Lung (tissue), 11 donors: ENCODE measurements at regions not wholly inside any gene's neighbourhood (a gene's known extent, or its start where the extent isn't known, plus 50 kb on each side); places are given as distances from the start of the nearest gene placed in this dataset.

ENCODE experiments used
- ATAC-seq: fragments of 200-7000 bp; cut with Tn5 transposase; one replicate; pipeline ENCODE4 v1.9.1; 2020; ENCODE audit warnings: moderate number of reproducible peaks; ENCODE audit not compliant: insufficient read depth, low FRiP score
- DNase-seq, 3 donors: peaks; one replicate each; pipeline ENCODE4 v3.0.0-alpha.2; 2013 to 2017
- H3K27ac ChIP-seq, 2 donors: one replicate each; pipeline ENCODE4 v1.5.1; 2013; ENCODE audit warnings: mild to moderate bottlenecking in 2 of 2, moderate library complexity in 2 of 2, control low read depth in 1 of 2, inconsistent platforms in 1 of 2, low read depth in 1 of 2, low read length in 1 of 2
- H3K27me3 ChIP-seq, 3 donors: one replicate each; pipeline ENCODE4 v1.5.1; 2013; ENCODE audit warnings: low read length in 2 of 3; ENCODE audit not compliant: control insufficient read depth in 3 of 3, insufficient read depth in 3 of 3
- H3K36me3 ChIP-seq, 4 donors: one replicate each; pipeline ENCODE4 v1.5.1; 2013; ENCODE audit warnings: low read length in 4 of 4, mild to moderate bottlenecking in 1 of 4, moderate library complexity in 1 of 4; ENCODE audit not compliant: control insufficient read depth in 4 of 4, insufficient read depth in 4 of 4
- H3K4me1 ChIP-seq, 5 donors: one replicate each; pipeline ENCODE4 v1.5.1; 2013; ENCODE audit warnings: low read length in 5 of 5, mild to moderate bottlenecking in 2 of 5, moderate library complexity in 1 of 5; ENCODE audit not compliant: control insufficient read depth in 5 of 5, insufficient read depth in 5 of 5
- H3K4me3 ChIP-seq: one replicate; pipeline ENCODE4 v1.5.1; 2013; ENCODE audit warnings: mild to moderate bottlenecking, control low read depth, moderate library complexity
- H3K9ac ChIP-seq, 2 donors: one replicate each; pipeline ENCODE4 v1.5.1; 2013; ENCODE audit warnings: low read length in 2 of 2, control low read depth in 1 of 2; ENCODE audit not compliant: insufficient read depth in 1 of 2
- H3K9me3 ChIP-seq, 4 donors: one replicate each; pipeline ENCODE4 v1.5.1; 2013; ENCODE audit warnings: low read length in 3 of 4, mild to moderate bottlenecking in 1 of 4, moderate library complexity in 1 of 4; ENCODE audit not compliant: control insufficient read depth in 4 of 4, insufficient read depth in 3 of 4
- WGBS, 2 donors: extraction: QIAGEN DNeasy Blood & Tissue Kit; methylation state at CpG; one replicate each; pipeline ENCODE4 v1.1.7; 2013; 5-methylcytosine and 5-hydroxymethylcytosine counted together
- TF ChIP-seq, protein P1 (sequence below): IDR thresholded peaks from 2 replicates; pipeline ENCODE4 v1.5.1; 2012; ENCODE audit warnings: mild to moderate bottlenecking; ENCODE audit errors: control extremely low read depth, extremely low read depth
- donor health status: control.
- donor health status: control.
- donor health status: Bipolar disorder and iron deficiency.
- donor health status: healthy.
- donor health status: DM: yes; HTN: yes; CAD: no.

DNA sequence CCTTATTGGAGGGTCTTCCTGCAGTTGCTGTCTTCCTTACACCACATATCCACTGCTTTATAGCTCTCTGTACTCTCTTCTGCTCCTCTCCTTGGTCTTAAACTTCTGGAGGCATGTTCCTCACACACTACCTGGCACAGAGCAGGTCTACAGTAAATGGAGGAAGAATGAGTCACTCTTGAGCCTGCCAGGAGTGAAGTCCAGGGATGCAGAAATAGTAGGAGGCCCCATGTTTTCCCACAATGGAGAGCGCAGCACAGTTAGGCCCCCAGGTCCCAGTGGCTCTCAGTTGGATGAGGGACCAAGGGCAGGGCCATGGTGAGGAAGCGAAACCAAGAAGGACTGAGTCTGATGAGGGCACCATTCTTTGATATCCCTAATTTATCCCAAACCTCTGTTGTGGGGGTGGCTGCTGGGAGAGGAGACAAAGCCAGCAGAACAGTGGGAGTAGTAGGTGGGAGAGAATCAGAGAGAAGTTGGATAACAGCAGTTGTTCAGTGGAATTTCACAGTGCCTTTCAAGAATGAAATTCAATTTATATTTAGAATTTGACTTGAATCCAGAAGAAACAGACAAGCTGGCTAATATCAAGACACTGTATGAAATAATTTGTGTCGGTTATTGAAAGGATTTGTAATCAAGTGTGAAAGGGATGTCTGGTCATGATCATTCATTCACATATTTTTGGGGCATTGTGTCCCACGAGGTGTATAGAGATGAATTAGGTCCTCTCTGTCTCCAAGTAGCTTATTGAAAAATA, 187.8 kb downstream of the HIPK3 start:
- H3K4me1 ChIP-seq = no peaks in the 10 kb centered on the region
- DNase-seq (peak in 1 of 3 donors; percentile 10), ATAC-seq (no peak)
- no peak overlapping the region for H3K27ac ChIP-seq
- H3K4me3 ChIP-seq = no peak overlapping the region
- no peak overlapping the region for H3K9ac ChIP-seq
- H3K27me3 ChIP-seq = no peaks in the 10 kb centered on the region
- TF ChIP-seq, protein P1, sequence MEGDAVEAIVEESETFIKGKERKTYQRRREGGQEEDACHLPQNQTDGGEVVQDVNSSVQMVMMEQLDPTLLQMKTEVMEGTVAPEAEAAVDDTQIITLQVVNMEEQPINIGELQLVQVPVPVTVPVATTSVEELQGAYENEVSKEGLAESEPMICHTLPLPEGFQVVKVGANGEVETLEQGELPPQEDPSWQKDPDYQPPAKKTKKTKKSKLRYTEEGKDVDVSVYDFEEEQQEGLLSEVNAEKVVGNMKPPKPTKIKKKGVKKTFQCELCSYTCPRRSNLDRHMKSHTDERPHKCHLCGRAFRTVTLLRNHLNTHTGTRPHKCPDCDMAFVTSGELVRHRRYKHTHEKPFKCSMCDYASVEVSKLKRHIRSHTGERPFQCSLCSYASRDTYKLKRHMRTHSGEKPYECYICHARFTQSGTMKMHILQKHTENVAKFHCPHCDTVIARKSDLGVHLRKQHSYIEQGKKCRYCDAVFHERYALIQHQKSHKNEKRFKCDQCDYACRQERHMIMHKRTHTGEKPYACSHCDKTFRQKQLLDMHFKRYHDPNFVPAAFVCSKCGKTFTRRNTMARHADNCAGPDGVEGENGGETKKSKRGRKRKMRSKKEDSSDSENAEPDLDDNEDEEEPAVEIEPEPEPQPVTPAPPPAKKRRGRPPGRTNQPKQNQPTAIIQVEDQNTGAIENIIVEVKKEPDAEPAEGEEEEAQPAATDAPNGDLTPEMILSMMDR = no peak
- peaks cover 0 to 3% (median 0%) of the 10 kb centered on the region in 4 donors for H3K9me3 ChIP-seq
- H3K36me3 ChIP-seq = no peaks in the 10 kb centered on the region
- WGBS, 2 donors = 80 to 86% methylated on average over 4 of the region's 4 CpGs

DNA sequence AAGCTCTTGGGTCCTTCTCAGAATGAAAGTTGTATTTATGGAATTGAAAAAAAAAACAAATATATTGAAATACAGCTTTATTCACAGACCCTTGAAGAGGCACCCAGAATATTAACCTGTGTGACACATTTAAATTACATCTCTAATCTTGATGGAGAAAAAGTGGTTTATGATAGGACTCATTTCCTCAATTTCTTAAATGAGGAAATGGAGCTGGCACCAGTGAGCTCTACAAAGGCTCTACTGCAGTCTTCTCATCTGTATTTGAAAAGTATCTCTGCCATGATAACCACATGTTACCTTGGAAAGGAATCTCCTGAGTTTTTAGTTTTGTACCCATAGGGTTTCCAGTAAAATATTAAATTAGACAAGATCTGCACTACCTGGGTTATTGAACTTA, 186.5 kb downstream of the HIPK3 start:
- Histone ChIP-seq H3K36me3 (no peaks in the 10 kb centered on the region), H3K4me1 (no peaks in the 10 kb centered on the region), H3K27me3 (no peaks in the 10 kb centered on the region), H3K27ac (no peak overlapping the region), H3K9ac (no peak overlapping the region), H3K4me3 (no peak overlapping the region), H3K9me3 (peaks cover 0 to 3% (median 0%) of the 10 kb centered on the region in 4 donors)
- no peak for DNase-seq
- no peak for ATAC-seq
- TF ChIP-seq, protein P1 = no peak

DNA sequence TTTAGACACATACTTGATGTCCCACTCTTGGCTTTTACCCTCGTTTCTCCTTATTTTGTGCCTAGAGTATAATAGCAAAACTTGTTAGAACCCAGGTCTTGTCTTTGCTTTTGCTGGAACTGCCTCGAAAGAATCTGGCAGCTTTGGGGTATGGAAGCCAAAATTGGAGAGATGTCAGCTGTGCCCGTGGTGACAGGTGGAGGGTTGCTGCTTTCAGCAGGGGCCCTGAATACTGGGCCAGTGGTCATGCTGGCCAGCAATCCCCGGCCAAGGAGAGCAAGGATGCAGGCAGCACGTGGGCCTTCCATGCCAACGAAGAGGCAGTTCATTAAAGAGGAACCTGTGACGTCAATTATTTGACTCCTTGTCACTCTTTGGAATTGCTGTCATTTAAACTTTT, 181.1 kb downstream of the HIPK3 start:
- H3K27ac ChIP-seq = no peak overlapping the region
- no peak for DNase-seq
- 79 to 84% methylated on average over 7 of the region's 7 CpGs for WGBS, 2 donors
- ATAC-seq = no peak
- H3K9me3 ChIP-seq = peaks cover 0 to 4% (median 0%) of the 10 kb centered on the region in 4 donors
- H3K27me3 ChIP-seq = no peaks in the 10 kb centered on the region
- H3K4me1 ChIP-seq = no peaks in the 10 kb centered on the region
- TF ChIP-seq, protein P1 = no peak
- H3K36me3 ChIP-seq = no peaks in the 10 kb centered on the region
- H3K9ac ChIP-seq = no peak overlapping the region
- H3K4me3 ChIP-seq = no peak overlapping the region

DNA sequence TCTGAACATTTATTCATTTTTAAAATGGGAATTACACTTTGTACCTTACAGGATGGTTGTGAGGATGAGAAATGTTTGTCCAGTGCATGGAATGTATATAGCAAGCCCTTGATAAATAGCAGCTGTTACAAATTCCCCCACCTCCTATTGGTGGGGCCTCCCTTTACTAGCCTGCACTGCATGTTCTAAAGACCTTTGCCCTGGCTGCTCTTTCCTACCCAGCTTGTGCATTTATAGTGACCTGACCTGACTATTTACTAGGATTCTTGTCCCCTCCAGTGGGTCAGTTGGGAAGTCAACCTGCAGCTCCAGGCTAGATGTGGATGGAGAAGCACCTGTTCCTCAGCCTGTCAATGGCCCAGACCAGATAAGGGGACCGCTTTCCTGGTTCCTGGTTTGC, 180.3 kb downstream of the HIPK3 start:
- no peaks in the 10 kb centered on the region for H3K36me3 ChIP-seq
- 73 to 98% methylated on average over 1 of the region's 1 CpG for WGBS, 2 donors

More for the DNA sequence above, 180.3 kb downstream of the HIPK3 start:
- H3K4me1 ChIP-seq = no peaks in the 10 kb centered on the region
- H3K27ac ChIP-seq = no peak overlapping the region
- ATAC-seq (no peak), DNase-seq (no peak)
- no peak overlapping the region for H3K9ac ChIP-seq
- H3K4me3 ChIP-seq = no peak overlapping the region
- H3K27me3 ChIP-seq = no peaks in the 10 kb centered on the region
- peaks cover 0 to 4% (median 0%) of the 10 kb centered on the region in 4 donors for H3K9me3 ChIP-seq
- TF ChIP-seq, protein P1 = no peak
